Fibroblast of lung (primary cell): ENCODE measurements at regions not wholly inside any gene's neighbourhood (a gene's known extent, or its start where the extent isn't known, plus 50 kb on each side); places are given as distances from the start of the nearest gene placed in this dataset.

ENCODE experiments used
- EZH2 ChIP-seq: IDR thresholded peaks from 2 replicates; pipeline ENCODE4 v1.5.1; 2012; ENCODE audit warnings: low read length, control low read depth, mild to moderate bottlenecking; ENCODE audit errors: missing control alignments
- TF ChIP-seq, protein P1 (sequence below), 2 donors: IDR thresholded peaks in 1 of 2; conservative IDR thresholded peaks in 1 of 2; 1 replicate in 1 of 2; 2 replicates in 1 of 2; pipeline ENCODE4 v1.5.1; 2011 to 2012; ENCODE audit warnings: low read length in 2 of 2, control low read depth in 1 of 2, inconsistent platforms in 1 of 2, low read depth in 1 of 2, mild to moderate bottlenecking in 1 of 2

DNA sequence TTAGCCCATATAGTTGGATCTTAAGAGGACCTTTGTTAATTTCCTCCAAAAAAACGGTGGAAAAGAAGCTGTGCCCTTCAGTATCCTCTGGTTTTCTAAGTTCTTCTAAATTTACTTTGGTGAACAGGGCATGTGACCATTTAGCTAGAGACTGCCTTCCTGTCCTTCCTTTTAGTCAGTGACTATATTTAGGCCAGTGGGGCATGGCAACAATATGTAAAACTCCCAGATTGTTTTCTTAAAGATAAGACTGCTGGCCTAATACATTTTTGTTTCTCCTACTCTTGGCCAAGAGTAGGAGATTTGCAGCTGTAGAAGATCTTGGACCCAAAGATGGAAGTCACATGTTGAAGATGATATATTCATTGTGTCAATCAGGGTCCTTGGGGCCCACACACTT is 325.1 kb upstream of the DCN start:
- TF ChIP-seq EZH2: no peak
- TF ChIP-seq, protein P1, sequence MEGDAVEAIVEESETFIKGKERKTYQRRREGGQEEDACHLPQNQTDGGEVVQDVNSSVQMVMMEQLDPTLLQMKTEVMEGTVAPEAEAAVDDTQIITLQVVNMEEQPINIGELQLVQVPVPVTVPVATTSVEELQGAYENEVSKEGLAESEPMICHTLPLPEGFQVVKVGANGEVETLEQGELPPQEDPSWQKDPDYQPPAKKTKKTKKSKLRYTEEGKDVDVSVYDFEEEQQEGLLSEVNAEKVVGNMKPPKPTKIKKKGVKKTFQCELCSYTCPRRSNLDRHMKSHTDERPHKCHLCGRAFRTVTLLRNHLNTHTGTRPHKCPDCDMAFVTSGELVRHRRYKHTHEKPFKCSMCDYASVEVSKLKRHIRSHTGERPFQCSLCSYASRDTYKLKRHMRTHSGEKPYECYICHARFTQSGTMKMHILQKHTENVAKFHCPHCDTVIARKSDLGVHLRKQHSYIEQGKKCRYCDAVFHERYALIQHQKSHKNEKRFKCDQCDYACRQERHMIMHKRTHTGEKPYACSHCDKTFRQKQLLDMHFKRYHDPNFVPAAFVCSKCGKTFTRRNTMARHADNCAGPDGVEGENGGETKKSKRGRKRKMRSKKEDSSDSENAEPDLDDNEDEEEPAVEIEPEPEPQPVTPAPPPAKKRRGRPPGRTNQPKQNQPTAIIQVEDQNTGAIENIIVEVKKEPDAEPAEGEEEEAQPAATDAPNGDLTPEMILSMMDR (conservative IDR thresholded peaks at IDR 0.05 in 1 of 2, IDR thresholded peaks at IDR 0.05 in 1 of 2; ENCODE audit: low read depth in 1 of 2, low read length in 2 of 2): no peak
